ENCODE measurements at regions not wholly inside any gene's neighbourhood (a gene's known extent, or its start where the extent isn't known, plus 50 kb on each side); places are given as distances from the start of the nearest gene placed in this dataset.
"Not testable (repeated sequence)": the region's sequence is repeated elsewhere in the genome, so short reads cannot be mapped to it uniquely, and the experiment has no call there.

DNA sequence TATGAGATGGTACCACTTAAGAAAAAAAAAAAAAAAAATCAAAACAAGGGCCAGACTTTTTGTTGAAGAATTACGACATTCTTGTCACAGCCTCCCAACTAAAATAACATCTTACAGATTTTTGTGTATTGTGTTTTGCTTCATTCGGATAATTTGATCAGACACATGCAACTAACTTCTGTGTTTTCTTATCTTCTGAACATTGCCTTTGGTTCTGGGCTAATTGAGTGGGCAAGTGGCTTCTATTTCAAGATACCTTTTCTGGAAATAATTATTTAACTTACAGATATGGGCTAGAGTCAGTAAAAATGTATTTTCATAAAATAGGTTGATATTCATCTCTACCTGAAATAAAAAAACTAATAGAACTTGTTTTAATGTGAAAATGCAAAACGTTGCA is 165.1 kb downstream of the ANKRD7 start:
- no peak overlapping the region for H3K4me3 ChIP-seq (ENCODE audit: low read depth, low read length)
- no peak for TF ChIP-seq CTCF (IDR thresholded peaks at IDR 0.05; ENCODE audit: borderline replicate concordance, insufficient read depth, low read depth, low read length)

DNA sequence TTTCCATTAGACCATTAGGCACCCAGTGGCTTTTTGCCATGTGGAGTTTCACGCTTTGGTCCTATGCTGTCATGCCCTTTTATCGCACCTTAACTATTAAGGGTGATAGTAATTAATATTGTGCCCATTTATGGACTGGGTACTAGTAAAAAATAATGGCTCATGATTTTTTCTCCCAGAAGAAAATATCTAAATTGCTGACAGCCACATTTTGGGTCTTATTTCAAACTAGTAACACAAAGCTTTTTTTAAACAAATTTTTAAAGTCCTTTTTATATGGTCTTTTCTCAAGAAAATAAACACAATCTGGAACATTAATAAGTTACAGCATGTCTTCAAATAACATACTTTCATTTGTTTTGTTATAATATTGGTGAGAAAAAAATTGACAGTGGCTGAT is 179.7 kb downstream of the ANKRD7 start:
- TF ChIP-seq CTCF (IDR thresholded peaks at IDR 0.05; ENCODE audit: borderline replicate concordance, insufficient read depth, low read depth, low read length): no peak

GRCh38 chr7:118418433-118418832 is 193.9 kb downstream of the ANKRD7 start:
- no peak for TF ChIP-seq CTCF (IDR thresholded peaks at IDR 0.05; ENCODE audit: borderline replicate concordance, insufficient read depth, low read depth, low read length)
- H3K4me3 ChIP-seq (ENCODE audit: low read depth, low read length): no peak overlapping the region

More for the DNA sequence above, 179.7 kb downstream of the ANKRD7 start:
- H3K4me3 ChIP-seq (ENCODE audit: low read depth, low read length): no peak overlapping the region

DNA sequence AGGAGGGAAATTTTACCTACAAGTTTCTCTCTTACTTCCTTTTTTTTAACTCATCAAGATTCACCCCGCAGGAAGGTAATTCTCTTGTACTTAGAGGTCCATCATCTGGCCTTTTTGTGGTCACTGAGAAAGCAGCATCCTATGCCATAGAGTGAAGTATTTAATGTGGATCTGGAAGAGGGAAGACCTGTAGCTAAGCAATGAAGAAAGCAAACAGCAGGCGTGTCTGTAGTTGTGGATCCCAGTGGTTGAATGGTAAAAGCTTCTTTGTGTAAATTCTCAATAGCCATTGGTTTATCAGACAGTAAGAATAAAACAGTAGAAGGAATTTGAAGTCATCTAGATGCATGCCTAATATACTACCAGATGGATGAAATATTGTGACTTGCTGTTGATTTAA is 196.4 kb downstream of the ANKRD7 start:
- no peak for TF ChIP-seq CTCF (IDR thresholded peaks at IDR 0.05; ENCODE audit: borderline replicate concordance, insufficient read depth, low read depth, low read length)

GRCh38 chr7:118429141-118429540 is 204.6 kb downstream of the ANKRD7 start:
- H3K4me3 ChIP-seq (ENCODE audit: low read depth, low read length): no peak overlapping the region
- no peak for TF ChIP-seq CTCF (IDR thresholded peaks at IDR 0.05; ENCODE audit: borderline replicate concordance, insufficient read depth, low read depth, low read length)

More for the DNA sequence above, 196.4 kb downstream of the ANKRD7 start:
- H3K4me3 ChIP-seq (ENCODE audit: low read depth, low read length): no peak overlapping the region

GRCh38 chr7:118436663-118437062 is 212.2 kb downstream of the ANKRD7 start:
- no peak for TF ChIP-seq CTCF (IDR thresholded peaks at IDR 0.05; ENCODE audit: borderline replicate concordance, insufficient read depth, low read depth, low read length)
- H3K4me3 ChIP-seq (ENCODE audit: low read depth, low read length): no peak overlapping the region

- H3K4me3 ChIP-seq (ENCODE audit: low read depth, low read length): not testable (repeated sequence)
Measured at GRCh38 chr7:118449030-118449429, 224.5 kb downstream of the ANKRD7 start.
